H1 (cell line): ENCODE measurements at regions not wholly inside any gene's neighbourhood (a gene's known extent, or its start where the extent isn't known, plus 50 kb on each side); places are given as distances from the start of the nearest gene placed in this dataset.
A peak's percentile ranks its signal among the peaks of the same experiment; 100 is the strongest.

Source experiments
- EGR1 ChIP-seq: IDR thresholded peaks from 2 replicates; pipeline ENCODE4 v1.6.1; 2011; ENCODE audit warnings: low read depth, low read length, borderline replicate concordance
- JUN ChIP-seq: IDR thresholded peaks from 2 replicates; pipeline ENCODE4 v1.6.1; 2011; ENCODE audit warnings: low read depth, mild to moderate bottlenecking, improper control_type of control experiment, low read length
- MAFK ChIP-seq: IDR thresholded peaks from 2 replicates; pipeline ENCODE4 v1.6.1; 2012; ENCODE audit warnings: low read depth, mild to moderate bottlenecking, improper control_type of control experiment, low read length
- POLR2A ChIP-seq, 2 experiments: IDR thresholded peaks; 1 replicate in 1 of 2; 2 replicates in 1 of 2; pipeline ENCODE4 v1.6.1; 2011; ENCODE audit warnings: low read depth in 2 of 2, low read length in 2 of 2, mild to moderate bottlenecking in 2 of 2; ENCODE audit errors: control extremely low read depth in 1 of 2
- POLR2AphosphoS5 ChIP-seq: IDR thresholded peaks from 2 replicates; pipeline ENCODE4 v1.6.1; 2011; ENCODE audit warnings: low read depth, low read length
- SIN3A ChIP-seq, 2 experiments: IDR thresholded peaks in 1 of 2; conservative IDR thresholded peaks in 1 of 2; 2 replicates each; pipeline ENCODE4 v1.6.1; 2011 to 2012; ENCODE audit warnings: low read length in 2 of 2, improper control_type of control experiment in 1 of 2, low read depth in 1 of 2, mild to moderate bottlenecking in 1 of 2
- ZNF274 ChIP-seq: IDR thresholded peaks from 2 replicates; pipeline ENCODE4 v1.7.0; 2012; ENCODE audit warnings: low read length, borderline replicate concordance; ENCODE audit errors: extremely low read depth
- TF ChIP-seq, protein P1 (sequence below), 3 experiments: IDR thresholded peaks; 1 replicate in 2 of 3; 2 replicates in 1 of 3; pipeline versions ENCODE4 v1.5.1 to v1.6.1; 2011; ENCODE audit warnings: low read length in 3 of 3, mild to moderate bottlenecking in 3 of 3, inconsistent platforms in 2 of 3, low read depth in 1 of 3, moderate library complexity in 1 of 3; ENCODE audit not compliant: insufficient read depth in 1 of 3; ENCODE audit errors: control extremely low read depth in 1 of 3
- TF ChIP-seq, protein P2 (sequence below): IDR thresholded peaks from 2 replicates; pipeline ENCODE4 v1.6.1; 2011; ENCODE audit warnings: low read depth, mild to moderate bottlenecking, low read length; ENCODE audit not compliant: insufficient read depth
- TF ChIP-seq, protein P3 (sequence below): IDR thresholded peaks from 2 replicates; pipeline ENCODE4 v1.6.1; 2011; ENCODE audit warnings: low read length, improper control_type of control experiment

DNA sequence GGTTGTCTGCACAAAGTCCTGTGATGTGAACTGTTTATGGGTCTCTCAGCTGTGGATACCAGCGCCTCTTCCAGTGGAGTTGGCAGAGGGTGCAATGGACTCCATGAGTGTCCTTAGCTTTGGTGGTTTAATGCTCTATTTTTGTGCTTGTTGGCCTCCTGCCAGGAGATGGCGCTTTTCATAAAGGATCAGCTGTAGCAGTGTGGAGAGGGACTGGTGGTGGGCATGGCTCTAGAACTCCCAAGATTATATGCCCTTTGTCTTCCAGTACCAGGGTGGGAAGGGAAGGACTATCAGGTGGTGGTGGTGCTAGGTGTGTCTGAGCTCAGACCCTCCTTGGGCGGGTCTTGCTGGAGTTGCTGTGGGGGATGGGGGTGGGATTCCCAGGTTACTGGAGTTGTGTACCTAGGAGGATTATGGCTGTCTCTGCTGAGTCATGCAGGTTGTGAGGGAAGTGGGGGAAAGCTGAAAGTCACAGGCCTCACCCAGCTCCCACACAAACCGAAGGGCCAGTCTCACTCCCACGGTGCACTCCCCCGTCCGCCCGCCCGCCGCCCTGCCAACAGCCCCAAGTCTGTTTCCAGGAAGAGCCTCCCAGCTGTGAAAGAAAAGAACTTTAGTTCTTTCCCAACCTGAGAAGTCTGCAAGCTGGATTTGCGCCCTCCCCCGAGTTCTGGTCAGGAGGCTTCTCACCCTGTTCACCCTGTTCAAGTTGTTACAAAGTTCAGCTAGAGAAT, 108.1 kb downstream of the MARCO start:
- no peak for TF ChIP-seq SIN3A (conservative IDR thresholded peaks at IDR 0.05 in 1 of 2, IDR thresholded peaks at IDR 0.05 in 1 of 2; ENCODE audit: low read depth in 1 of 2, low read length in 2 of 2)
- TF ChIP-seq, protein P1, sequence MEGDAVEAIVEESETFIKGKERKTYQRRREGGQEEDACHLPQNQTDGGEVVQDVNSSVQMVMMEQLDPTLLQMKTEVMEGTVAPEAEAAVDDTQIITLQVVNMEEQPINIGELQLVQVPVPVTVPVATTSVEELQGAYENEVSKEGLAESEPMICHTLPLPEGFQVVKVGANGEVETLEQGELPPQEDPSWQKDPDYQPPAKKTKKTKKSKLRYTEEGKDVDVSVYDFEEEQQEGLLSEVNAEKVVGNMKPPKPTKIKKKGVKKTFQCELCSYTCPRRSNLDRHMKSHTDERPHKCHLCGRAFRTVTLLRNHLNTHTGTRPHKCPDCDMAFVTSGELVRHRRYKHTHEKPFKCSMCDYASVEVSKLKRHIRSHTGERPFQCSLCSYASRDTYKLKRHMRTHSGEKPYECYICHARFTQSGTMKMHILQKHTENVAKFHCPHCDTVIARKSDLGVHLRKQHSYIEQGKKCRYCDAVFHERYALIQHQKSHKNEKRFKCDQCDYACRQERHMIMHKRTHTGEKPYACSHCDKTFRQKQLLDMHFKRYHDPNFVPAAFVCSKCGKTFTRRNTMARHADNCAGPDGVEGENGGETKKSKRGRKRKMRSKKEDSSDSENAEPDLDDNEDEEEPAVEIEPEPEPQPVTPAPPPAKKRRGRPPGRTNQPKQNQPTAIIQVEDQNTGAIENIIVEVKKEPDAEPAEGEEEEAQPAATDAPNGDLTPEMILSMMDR (IDR thresholded peaks at IDR 0.05; ENCODE audit: control extremely low read depth in 1 of 3, insufficient read depth in 1 of 3, low read depth in 1 of 3, low read length in 3 of 3) = peak; percentile 39 to 71 (median 68)
- TF ChIP-seq POLR2A (IDR thresholded peaks at IDR 0.05; ENCODE audit: control extremely low read depth in 1 of 2, low read depth in 2 of 2, low read length in 2 of 2) = no peak
- TF ChIP-seq MAFK = no peak; the same call in 1 of the 2 replicates
- no peak for TF ChIP-seq POLR2AphosphoS5
- TF ChIP-seq ZNF274 = no peak
- TF ChIP-seq JUN = no peak
- TF ChIP-seq, protein P2, sequence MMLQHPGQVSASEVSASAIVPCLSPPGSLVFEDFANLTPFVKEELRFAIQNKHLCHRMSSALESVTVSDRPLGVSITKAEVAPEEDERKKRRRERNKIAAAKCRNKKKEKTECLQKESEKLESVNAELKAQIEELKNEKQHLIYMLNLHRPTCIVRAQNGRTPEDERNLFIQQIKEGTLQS = no peak
- TF ChIP-seq EGR1 = no peak
- TF ChIP-seq, protein P3, sequence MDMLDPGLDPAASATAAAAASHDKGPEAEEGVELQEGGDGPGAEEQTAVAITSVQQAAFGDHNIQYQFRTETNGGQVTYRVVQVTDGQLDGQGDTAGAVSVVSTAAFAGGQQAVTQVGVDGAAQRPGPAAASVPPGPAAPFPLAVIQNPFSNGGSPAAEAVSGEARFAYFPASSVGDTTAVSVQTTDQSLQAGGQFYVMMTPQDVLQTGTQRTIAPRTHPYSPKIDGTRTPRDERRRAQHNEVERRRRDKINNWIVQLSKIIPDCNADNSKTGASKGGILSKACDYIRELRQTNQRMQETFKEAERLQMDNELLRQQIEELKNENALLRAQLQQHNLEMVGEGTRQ = no peak
